Adrenal gland (tissue), 9 donors: ENCODE measurements at regions not wholly inside any gene's neighbourhood (a gene's known extent, or its start where the extent isn't known, plus 50 kb on each side); places are given as distances from the start of the nearest gene placed in this dataset.

ENCODE experiments used
- DNase-seq, 7 donors: peaks; one replicate each; pipeline ENCODE4 v3.0.0-alpha.2; 2019 to 2020
- H3K27ac ChIP-seq, 5 donors: fragments of 200-600 bp; sonication (generic) in 4 of 5; 1 replicate in 3 of 5; 2 replicates in 2 of 5; pipeline versions ENCODE4 v1.5.1 to v1.8.0; 2016 to 2020; ENCODE audit warnings: mild to moderate bottlenecking in 1 of 5
- H3K27me3 ChIP-seq: fragments of 200-600 bp; 2 replicates; pipeline ENCODE4 v1.8.0; 2021
- H3K36me3 ChIP-seq, 2 donors: fragments of 200-600 bp; replicated peaks in 1 of 2; 1 replicate in 1 of 2; 2 replicates in 1 of 2; pipeline versions ENCODE4 v1.5.1 to v1.8.0; 2018 to 2022
- H3K4me1 ChIP-seq, 2 donors: fragments of 200-600 bp; replicated peaks in 1 of 2; 1 replicate in 1 of 2; 2 replicates in 1 of 2; pipeline versions ENCODE4 v1.5.1 to v1.8.0; 2018 to 2021
- H3K4me3 ChIP-seq, 4 donors: fragments of 200-600 bp; sonication (generic) in 3 of 4; one replicate each; pipeline ENCODE4 v1.5.1; 2016 to 2018
- H3K9me3 ChIP-seq, 3 donors: fragments of 200-600 bp; sonication (generic) in 1 of 3; replicated peaks in 1 of 3; 1 replicate in 2 of 3; 2 replicates in 1 of 3; pipeline versions ENCODE4 v1.5.1 to v1.8.0; 2016 to 2021
- CTCF ChIP-seq, 6 experiments: fragments of 450-650 bp in 4 of 6; fragments of 200-600 bp in 2 of 6; sonication (generic) in 1 of 6; IDR thresholded peaks; 1 replicate in 5 of 6; 2 replicates in 1 of 6; pipeline versions ENCODE4 v1.5.1 to v1.8.0; 2016 to 2021; ENCODE audit warnings: antibody characterized with exemption in 6 of 6, mild to moderate bottlenecking in 2 of 6, moderate library complexity in 1 of 6
- POLR2A ChIP-seq, 2 donors: fragments of 450-650 bp; IDR thresholded peaks; one replicate each; pipeline ENCODE4 v1.6.1; 2017; ENCODE audit warnings: antibody characterized with exemption in 2 of 2, mild to moderate bottlenecking in 2 of 2, moderate library complexity in 1 of 2
- WGBS, 4 donors: extraction: QIAGEN DNeasy Blood & Tissue Kit in 2 of 4; methylation state at CpG; one replicate each; pipeline versions ENCODE4 v1.1.5 to v1.1.7; 2013 to 2017; 5-methylcytosine and 5-hydroxymethylcytosine counted together
- intact Hi-C, 2 donors: fragments of 100-400 bp; cut with DNase I; formaldehyde crosslinking; loops; one replicate each; pipeline versions ENCODE4 v1.14.1 to v1.15.0; 2022 to 2023
- donor health status: healthy with polysubstance abuse.
- donor health status: Bipolar disorder and iron deficiency.
- donor health status: DM: yes; HTN: yes; CAD: no.
- donor health status: DM: no; HTN: no; CAD: no.
- donor health status: DM: no; HTN: no; CAD: no.

GRCh38 chr18:54689319-54689718 lies 98.3 kb downstream of the DYNAP start:
- intact Hi-C loops, result no loop called here
- DNase-seq, result no peak
- Histone ChIP-seq H3K36me3 (no peaks in the 10 kb centered on the region), H3K4me3 (no peak overlapping the region), H3K27ac (no peak overlapping the region), H3K27me3 (no peaks in the 10 kb centered on the region), H3K4me1 (no peaks in the 10 kb centered on the region), H3K9me3 (no peaks in the 10 kb centered on the region)
- WGBS, 4 donors, result 79 to 87% (median 82%) methylated on average over 2 of the region's 2 CpGs
- no peak for TF ChIP-seq CTCF (IDR thresholded peaks at IDR 0.05)

GRCh38 chr18:54690198-54690597 lies 99.2 kb downstream of the DYNAP start:
- 52 to 62% (median 57%) methylated on average over 5 of the region's 5 CpGs for WGBS, 4 donors
- Histone ChIP-seq H3K36me3 (no peaks in the 10 kb centered on the region), H3K27me3 (no peaks in the 10 kb centered on the region), H3K9me3 (no peaks in the 10 kb centered on the region), H3K4me1 (no peaks in the 10 kb centered on the region), H3K27ac (no peak overlapping the region), H3K4me3 (no peak overlapping the region)
- no peak for DNase-seq
- TF ChIP-seq POLR2A (IDR thresholded peaks at IDR 0.05), result no peak
- TF ChIP-seq CTCF (IDR thresholded peaks at IDR 0.05), result no peak
- intact Hi-C loops, result no loop called here

- H3K27ac ChIP-seq, result no peak overlapping the region
- H3K9me3 ChIP-seq, result no peaks in the 10 kb centered on the region
- TF ChIP-seq POLR2A (IDR thresholded peaks at IDR 0.05), result no peak
- no peak for TF ChIP-seq CTCF (IDR thresholded peaks at IDR 0.05)
- 58 to 71% (median 67%) methylated on average over 1 of the region's 1 CpG for WGBS, 4 donors
- H3K36me3 ChIP-seq, result no peaks in the 10 kb centered on the region
- H3K4me3 ChIP-seq, result no peak overlapping the region
- intact Hi-C loops, result no loop called here
- H3K27me3 ChIP-seq, result no peaks in the 10 kb centered on the region
- DNase-seq, result no peak
- no peaks in the 10 kb centered on the region for H3K4me1 ChIP-seq
Observed at GRCh38 chr18:54692463-54692862, 101.4 kb downstream of the DYNAP start.

- no peaks in the 10 kb centered on the region for H3K4me1 ChIP-seq
- no peak overlapping the region for H3K4me3 ChIP-seq
- H3K27ac ChIP-seq, result no peak overlapping the region
- DNase-seq, result no peak
- no peaks in the 10 kb centered on the region for H3K27me3 ChIP-seq
- H3K36me3 ChIP-seq, result no peaks in the 10 kb centered on the region
- H3K9me3 ChIP-seq, result no peaks in the 10 kb centered on the region
- intact Hi-C loops, result no loop called here
- WGBS, 4 donors, result 56 to 83% (median 71%) methylated on average over 4 of the region's 4 CpGs
- TF ChIP-seq POLR2A (IDR thresholded peaks at IDR 0.05) (no peak), CTCF (IDR thresholded peaks at IDR 0.05) (no peak)
Observed at GRCh38 chr18:54696616-54697293, 105.7 kb downstream of the DYNAP start.
